Hepatocyte (in vitro differentiated cells): ENCODE measurements at regions not wholly inside any gene's neighbourhood (a gene's known extent, or its start where the extent isn't known, plus 50 kb on each side); places are given as distances from the start of the nearest gene placed in this dataset.

Experiments
- CTCF ChIP-seq: fragments of 200-600 bp; sonication (generic); IDR thresholded peaks from 2 replicates; pipeline ENCODE4 v1.5.1; 2016; ENCODE audit warnings: antibody characterized with exemption, mild to moderate bottlenecking; ENCODE audit not compliant: poor library complexity
- EZH2 ChIP-seq: fragments of 200-600 bp; sonication (generic); IDR thresholded peaks from 2 replicates; pipeline ENCODE4 v1.6.1; 2016; ENCODE audit warnings: antibody characterized with exemption, mild to moderate bottlenecking, borderline replicate concordance

DNA sequence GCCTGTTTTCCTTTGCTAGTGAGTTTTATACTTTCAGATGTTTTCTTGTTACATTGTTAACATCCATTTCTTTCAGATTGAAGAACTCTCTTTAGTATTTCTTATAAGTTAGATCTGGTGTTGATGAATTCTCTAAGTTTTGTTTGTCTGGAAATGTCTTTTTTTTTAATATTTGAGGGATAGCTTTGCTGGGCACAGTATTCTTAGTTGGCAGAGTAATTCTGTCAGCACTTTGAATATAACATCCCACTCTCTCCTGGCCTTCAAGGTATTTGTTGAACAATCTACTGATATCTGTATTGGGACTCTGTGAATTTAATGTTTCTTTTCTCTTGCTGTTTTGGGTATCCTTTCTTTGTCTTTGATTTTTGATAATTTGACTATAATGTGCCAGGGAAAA lies 79.4 kb upstream of the UST start:
- TF ChIP-seq EZH2 (no peak), CTCF (no peak)
